GM21515 (cell line): ENCODE measurements at regions not wholly inside any gene's neighbourhood (a gene's known extent, or its start where the extent isn't known, plus 50 kb on each side); places are given as distances from the start of the nearest gene placed in this dataset.
"Not testable (repeated sequence)": the region's sequence is repeated elsewhere in the genome, so short reads cannot be mapped to it uniquely, and the experiment has no call there.

Source experiments
- ATAC-seq: cut with Tn5 transposase; IDR thresholded peaks from one replicate; pipeline ENCODE4 v1.9.1; 2021; ENCODE audit not compliant: unreplicated experiment

DNA sequence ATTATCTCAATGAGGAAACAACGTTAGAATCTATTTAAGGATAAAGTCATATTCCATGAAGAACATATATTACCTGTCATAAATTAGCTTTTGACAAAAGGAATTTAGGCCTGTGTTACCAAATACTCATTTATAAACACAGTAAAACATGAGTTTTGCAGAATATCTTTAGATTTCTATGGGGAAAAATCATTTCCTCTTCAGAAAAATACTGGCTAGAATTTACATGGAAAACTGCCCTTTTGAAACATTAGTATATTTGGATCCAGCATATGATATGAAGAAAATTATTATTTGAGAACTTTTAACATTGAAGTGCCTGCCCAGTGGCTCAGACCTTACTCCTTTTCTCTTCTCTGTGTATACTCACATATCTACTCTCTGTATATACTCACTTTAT, 131.4 kb upstream of the NEIL3 start:
- ATAC-seq = no peak

GRCh38 chr4:177182166-177182565, 127.5 kb upstream of the NEIL3 start:
- no peak for ATAC-seq

GRCh38 chr4:177182728-177183127, 126.9 kb upstream of the NEIL3 start:
- no peak for ATAC-seq

DNA sequence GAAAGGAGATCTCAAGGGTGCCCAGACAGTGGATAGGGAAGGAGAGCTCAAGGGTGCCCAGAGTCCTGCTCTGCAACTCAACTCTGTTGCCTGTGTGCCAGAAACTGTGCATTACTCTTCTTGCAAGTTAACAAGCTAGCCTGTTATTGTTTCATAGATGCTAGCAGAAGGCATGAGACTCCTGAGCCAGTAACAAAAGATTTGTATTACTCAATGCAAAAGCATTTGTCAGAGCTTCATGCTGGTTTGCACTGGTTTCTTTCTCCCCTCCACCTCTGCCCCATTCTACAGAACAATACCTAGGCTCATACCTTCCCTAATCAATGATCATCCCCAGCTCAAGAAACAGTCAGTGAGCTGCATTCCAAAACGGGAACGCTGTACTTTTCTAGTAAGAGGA, 124.5 kb upstream of the NEIL3 start:
- ATAC-seq = no peak

DNA sequence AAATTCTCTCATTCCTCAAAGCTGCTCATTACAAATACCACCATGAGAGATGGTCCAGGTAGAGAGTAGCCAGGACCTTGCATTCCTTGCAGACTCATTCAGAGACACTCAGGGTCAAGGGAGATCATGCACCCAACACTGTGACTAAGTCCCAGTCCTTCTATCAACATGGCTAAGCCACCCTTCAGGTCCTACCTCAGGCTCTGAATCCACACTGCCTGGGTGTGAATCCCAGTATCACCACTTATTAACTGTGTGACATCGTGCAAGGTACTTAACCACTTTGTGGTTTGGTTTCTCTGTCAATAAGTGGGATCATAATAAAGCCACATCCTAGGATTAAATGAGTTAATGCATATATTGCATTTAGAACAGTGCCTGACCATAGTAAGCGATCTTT, 124.1 kb upstream of the NEIL3 start:
- no peak for ATAC-seq

DNA sequence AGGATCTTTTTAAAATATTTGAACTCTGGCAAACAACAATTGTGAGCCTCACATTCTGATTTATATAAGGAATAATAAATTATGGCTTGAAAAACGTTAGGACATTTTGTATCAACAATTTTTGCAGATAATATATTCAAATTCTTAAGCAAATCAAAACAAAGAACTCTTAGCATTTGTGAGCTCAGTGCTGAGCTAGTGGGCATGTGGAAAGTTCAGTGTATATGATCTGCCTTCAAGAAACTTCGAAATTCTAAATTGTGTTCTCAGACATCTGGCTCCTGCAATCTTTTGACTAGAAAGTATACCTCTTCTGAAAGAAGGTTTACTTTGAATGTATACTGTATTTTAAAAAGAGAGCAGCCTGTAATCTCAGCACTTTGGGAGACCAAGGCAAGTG, 122.3 kb upstream of the NEIL3 start:
- no peak for ATAC-seq

- no peak for ATAC-seq
These were observed 118.6 kb upstream of the NEIL3 start for GRCh38 chr4:177190995-177191580.

DNA sequence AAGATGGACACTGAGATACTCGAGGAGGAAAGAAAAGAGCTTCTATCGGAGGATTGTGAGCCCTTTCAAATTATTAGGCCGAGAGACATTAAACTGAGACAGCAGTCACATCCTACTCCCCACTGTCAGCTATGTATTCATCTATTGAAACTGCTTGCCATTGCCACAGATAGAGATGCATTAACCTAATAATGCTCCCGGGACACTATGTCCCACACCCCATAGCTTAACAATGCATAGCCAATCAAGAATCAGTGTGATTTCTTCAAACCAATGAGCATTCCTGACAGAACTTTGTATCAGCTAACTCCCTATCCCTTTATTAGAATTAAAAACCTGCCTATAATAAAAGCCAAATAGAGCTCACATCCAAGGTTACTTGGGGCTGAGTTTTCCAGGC, 118.1 kb upstream of the NEIL3 start:
- no peak for ATAC-seq

GRCh38 chr4:177191991-177192390, 117.7 kb upstream of the NEIL3 start:
- no peak for ATAC-seq

DNA sequence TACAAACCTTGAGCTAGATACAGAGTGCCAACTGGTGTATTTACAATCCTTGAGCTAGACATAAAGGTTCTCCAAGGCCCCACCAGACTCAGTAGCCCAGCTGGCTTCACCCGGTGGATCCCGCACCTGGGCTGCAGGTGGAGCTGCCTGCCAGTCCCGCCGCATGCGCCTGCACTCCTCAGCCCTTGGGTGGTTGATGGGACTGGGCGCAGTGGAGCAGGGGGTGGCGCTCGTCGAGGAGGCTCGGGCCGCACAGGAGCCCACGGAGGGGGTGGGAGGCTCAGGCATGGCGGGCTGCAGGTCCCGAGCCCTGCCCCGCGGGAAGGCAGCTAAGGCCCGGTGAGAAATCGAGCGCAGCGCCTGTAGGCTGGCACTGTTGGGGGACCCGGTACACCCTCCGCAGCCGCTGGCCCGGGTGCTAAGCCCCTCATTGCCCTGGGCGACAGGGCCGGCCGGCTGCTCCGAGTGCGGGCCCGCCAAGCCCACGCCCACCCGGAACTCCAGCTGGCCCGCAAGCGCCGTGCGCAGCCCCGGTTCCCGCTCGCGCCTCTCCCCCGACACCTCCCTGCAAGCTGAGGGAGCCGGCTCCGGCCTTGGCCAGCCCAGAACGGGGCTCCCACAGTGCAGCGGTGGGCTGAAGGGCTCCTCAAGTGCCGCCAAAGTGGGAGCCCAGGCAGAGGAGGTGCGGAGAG, 116.5 kb upstream of the NEIL3 start:
- ATAC-seq = not testable (repeated sequence)

DNA sequence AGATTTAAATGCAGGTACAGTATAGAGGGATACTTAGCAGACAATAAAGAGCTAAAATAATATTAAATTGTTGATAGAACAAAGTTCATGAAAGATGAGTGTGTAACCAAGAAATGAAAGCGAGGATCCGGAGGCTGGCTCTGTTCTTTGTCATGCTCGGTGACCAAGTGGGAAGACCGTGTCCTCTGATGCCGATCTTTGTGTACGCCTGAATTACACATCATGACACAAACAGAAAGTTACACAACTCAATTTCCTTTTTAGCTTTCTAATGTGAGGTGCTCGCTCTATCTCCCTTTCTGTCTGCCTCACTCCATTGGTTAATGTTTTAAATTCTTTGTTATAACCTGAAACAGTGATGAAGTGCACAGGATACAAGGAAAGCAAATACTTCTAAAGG, 114.8 kb upstream of the NEIL3 start:
- ATAC-seq = no peak

GRCh38 chr4:177196615-177197014, 113.1 kb upstream of the NEIL3 start:
- no peak for ATAC-seq

GRCh38 chr4:177201614-177202013, 108.1 kb upstream of the NEIL3 start:
- no peak for ATAC-seq

DNA sequence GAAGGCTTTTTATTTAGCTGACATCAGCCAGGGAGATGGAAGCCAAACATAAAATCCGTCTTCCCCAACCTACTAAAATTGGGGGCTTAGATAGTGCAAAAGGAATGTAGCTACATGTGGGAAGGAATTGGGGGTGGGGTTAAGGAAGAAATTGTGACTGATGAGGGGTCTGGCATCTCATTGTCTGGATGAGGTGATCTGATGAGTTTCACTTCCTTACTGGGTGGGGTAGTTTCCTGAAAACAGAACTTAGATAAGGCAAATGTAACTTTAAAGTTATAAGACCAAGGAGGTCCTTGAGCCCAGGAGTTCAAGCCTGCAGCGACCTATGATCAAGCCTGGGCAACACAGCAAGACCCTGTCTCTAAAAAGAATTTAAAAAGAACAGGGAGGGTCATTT, 105.5 kb upstream of the NEIL3 start:
- ATAC-seq = no peak

- ATAC-seq = no peak
These were observed 94.7 kb upstream of the NEIL3 start for GRCh38 chr4:177214935-177215334.

DNA sequence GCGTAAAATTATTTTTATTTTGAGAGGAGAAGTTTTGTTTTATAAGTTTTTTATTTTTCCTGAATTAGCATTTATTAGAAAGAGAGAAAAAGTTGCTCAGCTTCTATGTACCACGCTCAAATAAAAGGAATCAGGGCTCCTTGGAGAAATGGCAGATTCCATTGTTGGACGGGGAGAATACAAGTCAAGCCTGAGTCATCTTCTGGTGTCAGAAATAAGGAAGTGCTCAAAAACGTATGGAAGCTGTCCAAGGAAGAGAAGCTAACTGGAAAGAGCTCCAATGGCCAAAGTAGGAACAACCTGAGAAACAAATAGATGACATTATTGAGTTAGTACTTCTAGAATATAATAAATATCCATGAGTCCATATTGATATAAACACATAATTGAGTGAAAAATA, 89.3 kb upstream of the NEIL3 start:
- ATAC-seq = no peak

DNA sequence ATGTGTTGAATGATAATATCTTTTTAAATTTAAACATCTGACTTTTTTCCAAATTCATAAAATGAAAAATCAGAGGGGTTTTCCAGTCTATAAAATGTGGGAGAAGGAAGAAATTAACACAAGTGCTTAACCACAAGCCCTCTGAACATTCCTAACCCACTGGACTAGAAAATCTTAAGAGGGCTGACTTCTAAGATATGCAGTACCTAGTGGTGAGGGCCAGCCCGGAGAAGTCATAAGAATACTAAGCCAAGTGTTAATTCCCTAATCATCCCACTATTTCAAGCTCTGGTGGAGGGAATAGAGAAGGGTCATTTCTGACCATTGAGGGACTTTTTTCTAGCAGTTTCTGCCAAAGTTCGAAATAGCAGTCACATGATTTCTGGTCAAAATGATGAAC, 86.9 kb upstream of the NEIL3 start:
- no peak for ATAC-seq

GRCh38 chr4:177225605-177226004, 84.1 kb upstream of the NEIL3 start:
- ATAC-seq = peak; percentile 92

- no peak for ATAC-seq
These were observed 82.0 kb upstream of the NEIL3 start for GRCh38 chr4:177227636-177228035.

- no peak for ATAC-seq
These were observed 81.1 kb upstream of the NEIL3 start for GRCh38 chr4:177228599-177228998.

GRCh38 chr4:177229331-177229730, 80.3 kb upstream of the NEIL3 start:
- no peak for ATAC-seq

DNA sequence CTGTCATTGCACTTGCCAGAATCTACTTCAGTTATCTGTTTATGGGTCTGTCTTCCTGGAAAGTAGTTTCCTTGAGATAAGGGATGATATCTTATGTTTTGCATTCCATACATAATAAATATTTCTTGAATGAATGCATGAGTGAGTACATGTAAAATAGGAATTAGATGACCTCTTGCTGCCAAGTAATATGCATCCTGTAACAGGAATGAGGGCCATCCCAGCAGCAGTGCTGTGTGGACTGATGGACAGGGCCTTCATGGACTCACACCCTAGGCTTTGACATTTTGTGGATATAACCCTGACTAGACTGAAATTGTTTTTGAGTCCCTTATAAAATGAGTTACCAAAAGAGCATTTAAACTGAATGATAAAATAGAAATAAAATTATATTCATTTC, 77.2 kb upstream of the NEIL3 start:
- ATAC-seq = no peak

DNA sequence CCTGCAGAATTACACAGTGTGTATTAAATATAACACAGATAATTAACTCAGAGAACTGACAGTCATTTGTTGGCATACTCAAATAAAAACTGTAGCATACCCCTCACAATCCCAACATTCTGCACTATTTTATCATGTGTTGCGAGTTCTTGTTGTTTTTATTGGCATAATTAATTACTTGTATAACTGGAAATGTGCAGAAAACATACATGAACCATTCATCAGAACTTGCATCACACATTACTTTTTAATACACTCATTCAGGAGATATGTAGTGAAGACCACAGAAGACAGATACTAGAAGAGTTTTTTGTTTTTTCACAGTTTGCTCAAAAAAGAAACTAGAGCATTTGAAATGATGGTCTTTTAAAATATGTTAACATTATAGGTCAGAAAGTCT, 74.6 kb upstream of the NEIL3 start:
- ATAC-seq = no peak
